HG02943 (cell line): ENCODE measurements at regions not wholly inside any gene's neighbourhood (a gene's known extent, or its start where the extent isn't known, plus 50 kb on each side); places are given as distances from the start of the nearest gene placed in this dataset.

Experiments used
- ATAC-seq: cut with Tn5 transposase; IDR thresholded peaks from one replicate; pipeline ENCODE4 v1.9.1; 2021; ENCODE audit warnings: mild to moderate bottlenecking, low read depth, moderate library complexity; ENCODE audit not compliant: unreplicated experiment

DNA sequence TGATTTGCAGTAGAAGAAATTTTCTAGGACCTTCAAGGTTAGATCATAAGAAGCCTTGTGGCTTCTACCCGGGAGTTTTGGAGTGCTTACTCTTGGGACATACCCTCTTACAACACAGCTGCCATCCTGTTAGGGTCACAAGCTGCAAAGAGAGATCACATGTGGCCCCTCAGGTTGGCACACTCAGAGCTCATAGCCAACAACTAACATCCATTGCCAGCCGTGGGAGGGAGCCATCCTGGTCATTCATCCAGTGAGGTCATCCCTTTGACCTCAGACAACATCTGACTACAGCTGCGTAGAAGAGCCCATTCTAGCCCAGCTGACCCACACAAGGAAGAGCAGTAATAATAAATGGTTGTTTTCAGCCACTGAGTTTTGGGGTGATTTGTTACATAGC, 76.9 kb upstream of the NABP1 start:
- ATAC-seq = no peak

DNA sequence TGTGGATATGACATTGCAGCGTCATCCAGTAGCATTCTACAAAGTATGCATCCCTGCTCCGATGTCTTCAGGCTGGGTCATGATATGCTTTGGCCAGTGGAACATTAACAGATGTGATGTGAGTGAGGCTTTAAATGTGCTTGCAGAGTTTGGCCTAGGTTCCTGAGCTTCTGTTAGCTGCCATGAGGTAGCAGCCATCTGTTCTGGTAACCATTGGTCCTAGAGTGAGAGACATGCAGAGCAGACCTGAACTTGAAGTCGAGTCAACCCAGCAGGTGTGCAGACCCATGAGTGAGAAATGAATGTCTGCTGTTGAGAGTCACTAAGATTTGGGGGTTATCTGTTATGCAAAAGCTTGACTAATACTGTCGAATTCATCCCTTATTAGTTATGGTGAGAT, 73.8 kb upstream of the NABP1 start:
- ATAC-seq = no peak

DNA sequence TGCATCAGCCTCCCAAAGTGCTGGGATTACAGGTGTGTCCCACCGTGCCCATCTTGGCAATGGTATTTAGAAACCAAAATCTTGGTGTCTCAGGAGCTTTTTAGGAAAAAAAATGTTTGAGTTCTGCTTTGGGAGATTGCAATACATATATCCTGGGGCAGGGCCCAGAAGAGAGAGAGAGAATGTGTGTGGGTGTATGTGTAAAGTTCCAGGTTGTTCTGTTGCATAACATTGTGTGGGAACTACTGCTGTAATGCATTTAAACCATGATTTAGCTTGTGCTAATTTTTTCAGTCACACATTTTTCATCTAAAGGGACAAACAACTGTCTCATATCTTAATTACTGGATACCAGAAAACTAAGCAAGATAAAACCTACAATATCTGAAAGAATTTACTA, 70.8 kb upstream of the NABP1 start:
- no peak for ATAC-seq

DNA sequence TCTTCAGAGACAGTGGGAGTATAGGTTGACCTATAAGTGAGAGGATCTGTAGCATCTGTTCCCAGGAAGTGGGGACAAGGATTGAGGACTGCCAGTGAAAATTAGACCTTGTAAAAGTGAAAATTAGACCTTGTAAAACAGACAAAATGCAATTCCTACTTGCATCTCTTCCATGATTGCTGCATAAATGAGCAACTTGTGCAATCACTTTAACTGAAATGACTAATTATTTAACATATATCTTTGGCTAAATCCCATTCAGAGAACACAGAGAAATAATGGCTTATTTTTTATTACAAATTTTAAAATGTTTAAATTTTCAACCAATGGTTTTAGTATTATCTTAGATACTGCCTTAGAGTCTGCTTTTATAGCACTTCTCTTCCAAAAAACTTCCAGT, 67.2 kb upstream of the NABP1 start:
- no peak for ATAC-seq

DNA sequence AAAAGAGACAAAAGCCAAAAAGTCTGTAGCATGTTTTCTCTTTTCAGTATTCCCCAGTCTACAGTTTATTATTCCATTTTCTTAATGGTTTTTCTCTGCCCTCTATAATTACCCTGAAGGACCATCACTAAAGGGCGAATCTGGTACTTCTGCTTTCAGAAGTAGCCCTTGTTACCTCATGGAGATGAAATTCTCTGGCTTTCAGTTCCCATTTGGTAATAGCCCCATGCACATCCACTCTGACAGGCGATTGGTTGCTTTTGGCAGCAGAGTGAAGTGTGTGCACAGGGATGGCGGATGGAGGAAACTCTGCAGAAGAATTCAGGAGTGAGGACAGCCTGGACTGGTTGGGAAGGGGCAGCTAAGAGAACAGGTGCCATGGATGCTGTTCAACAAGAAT, 66.3 kb upstream of the NABP1 start:
- ATAC-seq = peak; percentile 99

DNA sequence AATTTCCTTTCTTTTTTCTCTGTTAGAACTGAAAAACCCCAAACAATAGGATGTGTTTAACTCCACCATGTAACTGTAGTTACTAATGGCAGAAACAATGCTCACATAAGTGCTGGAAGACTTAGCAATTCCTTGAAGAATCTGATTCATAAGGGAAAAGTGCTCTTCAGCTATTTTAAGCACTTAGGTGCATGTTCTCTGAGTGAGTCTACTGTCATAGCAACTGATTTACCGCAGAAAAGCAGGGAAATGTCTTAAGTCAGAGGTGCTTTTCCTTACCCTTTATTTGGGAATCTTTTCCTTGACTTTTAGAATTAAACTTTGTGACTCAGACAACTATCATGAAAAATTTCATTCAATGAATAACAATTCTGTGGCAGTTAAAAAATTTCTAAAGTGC, 65.4 kb upstream of the NABP1 start:
- no peak for ATAC-seq

DNA sequence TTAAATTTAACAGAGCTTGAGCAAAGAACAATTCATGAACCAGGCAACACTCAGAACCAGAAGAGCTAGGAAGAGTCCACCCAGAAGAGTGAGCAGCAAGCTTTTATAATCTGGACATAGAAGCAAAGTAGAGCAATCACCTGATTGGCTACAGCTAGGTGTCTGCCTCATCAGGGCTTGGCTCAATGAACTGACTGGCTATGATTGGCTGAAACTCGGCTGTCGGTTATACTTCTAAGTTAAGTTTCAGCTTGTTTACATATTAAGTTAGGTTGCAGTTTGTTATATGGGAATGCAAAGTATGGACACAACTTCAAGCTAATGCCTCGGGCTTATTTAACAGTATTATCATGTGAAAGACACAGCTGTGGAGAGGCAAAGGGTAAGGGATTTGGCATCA, 63.2 kb upstream of the NABP1 start:
- ATAC-seq = no peak

DNA sequence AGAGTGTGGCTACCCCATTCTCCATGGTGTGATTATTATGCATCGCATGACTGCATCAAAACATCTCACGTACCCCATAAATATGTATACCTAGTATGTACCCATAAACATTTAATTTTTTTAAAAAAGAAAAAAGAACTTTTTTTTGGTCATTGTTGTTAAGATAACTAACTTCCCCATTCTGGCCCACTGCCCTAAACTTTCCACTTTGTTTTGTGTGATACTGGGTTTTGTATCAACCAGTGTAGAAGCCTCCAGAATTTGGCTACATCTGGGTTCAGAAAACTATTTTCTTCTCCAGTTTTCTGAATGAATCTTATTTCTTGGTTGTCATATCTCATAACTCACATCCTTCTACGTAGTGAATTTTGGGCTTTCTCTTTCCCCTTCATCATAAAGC, 62.3 kb upstream of the NABP1 start:
- no peak for ATAC-seq

DNA sequence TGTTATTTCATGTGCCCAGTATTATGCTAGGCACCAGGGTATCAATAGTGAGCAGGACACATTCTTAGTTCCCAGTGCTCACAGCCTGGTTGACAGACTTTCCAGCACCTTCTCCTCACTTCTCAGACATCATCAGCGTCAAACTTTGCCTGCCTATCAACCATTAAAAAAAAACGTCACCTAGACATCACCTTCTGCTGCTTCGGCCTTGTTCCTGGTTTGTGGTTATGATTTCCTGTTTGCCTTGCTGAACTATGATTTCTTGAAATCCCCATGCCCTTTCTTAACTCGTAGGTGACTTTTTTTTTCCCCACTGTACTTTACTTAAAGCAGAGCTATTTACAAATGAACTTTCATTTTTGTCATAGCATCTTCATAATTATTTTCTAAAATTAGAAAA, 60.4 kb upstream of the NABP1 start:
- peak; percentile 92 for ATAC-seq

DNA sequence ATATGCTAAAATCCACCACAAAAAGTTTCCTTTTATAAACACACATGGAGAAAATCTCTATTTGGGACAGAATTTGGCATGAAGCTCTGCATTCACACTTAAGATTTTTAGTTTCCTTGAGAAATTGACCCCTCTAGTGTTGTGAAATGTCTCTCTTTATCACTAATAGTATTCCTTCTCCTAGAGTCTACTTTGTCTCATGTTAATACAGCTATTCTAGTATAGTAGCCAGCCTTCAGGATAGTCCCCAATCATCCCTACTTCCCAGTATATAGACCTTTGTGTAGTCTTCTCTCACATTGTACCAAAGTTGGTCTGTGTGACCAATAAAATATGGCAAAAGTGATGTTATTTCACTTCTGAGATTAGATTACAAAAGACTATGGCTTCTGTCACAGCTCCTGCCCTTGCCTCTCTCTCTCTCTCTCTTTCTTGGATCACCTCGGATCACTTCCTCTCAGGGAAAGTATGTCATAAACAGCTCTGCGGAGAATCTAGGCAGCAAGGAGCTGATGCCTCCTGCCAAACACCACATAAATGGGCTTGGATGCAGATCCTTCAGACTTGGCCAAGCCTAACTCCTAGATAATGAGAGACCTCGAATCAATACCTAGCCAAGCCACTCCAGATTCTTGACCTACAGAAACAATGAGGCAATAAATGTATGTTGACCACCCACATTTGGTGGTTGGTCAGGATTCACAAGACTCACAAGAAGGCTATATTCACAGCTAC, 59.7 kb upstream of the NABP1 start:
- ATAC-seq = no peak

DNA sequence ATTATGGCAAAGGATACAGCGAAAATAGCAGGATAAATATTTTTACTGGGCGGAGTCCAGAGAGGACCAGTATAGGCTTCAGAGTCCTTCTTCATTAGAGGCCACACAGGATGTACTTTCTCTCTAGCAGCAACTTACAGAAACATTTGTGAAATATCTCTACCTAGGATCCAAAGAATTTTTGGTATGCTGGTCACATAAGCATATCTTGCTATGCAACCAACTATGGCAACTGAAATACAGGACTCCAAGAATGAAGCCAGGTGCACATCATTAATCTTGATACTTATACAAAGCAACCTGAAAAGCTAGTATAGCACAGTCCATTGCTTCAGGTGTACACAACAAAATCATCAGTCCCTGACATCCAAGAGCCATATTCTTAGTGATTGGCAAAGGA, 59.1 kb upstream of the NABP1 start:
- no peak for ATAC-seq

DNA sequence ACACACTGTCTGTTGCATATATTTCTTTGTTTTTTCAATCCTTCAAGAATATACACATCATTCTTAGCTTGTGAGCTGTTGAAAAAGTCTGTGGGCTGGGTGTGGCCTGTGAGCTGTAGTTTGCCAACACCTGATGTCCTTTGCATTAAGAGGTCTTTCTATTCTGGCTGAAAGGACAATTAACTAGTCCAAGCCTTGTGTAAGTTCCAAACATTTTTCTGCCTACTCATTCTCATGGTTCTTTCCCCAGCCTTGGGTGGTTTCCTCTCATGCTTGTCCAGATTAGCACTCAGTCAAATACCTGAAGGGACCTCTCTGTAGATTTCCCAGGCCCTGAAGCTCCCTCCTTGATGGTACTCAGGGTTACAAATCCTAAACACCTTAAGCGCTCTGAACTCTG, 57.8 kb upstream of the NABP1 start:
- ATAC-seq = no peak

DNA sequence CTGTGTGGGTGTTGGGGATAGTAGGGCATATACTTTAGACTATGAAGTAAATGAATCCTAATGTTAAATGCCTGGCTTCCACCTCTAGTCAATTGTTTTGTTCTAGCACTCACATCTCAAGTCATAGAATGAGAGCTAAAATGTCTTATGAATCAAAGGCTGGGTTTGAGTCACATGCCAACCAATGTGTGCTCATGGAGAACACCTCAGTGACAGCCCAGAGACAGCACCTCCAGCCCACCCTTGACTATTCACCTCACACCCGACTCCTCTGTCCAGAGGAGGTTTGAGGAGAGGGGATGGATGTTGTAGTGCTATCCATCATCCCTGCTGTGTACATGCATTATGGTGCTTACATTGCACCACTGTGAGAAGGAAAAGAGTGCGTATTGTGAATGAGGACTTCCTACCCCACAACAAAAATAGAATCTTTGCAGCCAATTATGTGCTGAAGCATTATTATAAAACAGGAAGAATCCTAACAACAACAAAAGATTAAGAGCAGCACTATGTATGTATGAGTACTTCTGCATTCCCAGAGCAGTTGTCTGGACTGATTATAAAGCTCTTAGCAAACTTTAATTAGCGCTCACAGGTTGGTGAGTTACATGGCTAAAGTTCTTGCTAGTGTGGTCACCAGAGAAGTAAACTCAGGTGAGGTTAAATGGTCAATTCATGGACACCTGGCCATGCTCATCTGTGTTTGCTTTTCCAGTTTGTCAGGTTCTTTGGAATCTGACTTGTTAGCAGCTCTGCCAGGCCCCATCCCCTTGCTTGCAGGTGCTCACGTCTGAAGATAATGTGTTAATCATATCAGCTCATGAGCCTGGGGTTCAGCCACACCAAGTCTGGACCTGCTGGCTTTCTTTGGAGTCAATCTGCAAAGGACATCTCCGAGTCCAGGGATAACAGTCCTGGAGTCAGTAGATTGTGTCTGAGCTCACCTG, 55.3 kb upstream of the NABP1 start:
- ATAC-seq = no peak

DNA sequence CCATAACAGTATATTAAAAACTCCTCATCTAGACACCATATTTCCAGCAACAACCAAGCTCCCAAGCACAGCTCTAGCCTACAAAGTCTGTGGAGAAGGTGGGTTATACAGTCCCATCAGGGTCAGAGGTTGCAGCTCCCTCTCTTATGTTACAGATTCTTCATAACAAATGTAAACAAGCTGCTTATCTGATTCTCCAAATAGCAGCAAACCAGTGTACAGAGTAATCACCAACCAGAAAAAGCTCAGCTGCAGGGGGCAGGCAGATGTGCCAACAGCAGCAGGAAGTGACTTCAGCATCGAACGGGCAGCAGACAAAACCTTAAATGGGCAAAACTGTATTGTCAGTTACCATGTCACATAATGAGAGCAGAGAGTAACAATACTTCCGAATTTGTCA, 52.9 kb upstream of the NABP1 start:
- ATAC-seq = peak; percentile 81

DNA sequence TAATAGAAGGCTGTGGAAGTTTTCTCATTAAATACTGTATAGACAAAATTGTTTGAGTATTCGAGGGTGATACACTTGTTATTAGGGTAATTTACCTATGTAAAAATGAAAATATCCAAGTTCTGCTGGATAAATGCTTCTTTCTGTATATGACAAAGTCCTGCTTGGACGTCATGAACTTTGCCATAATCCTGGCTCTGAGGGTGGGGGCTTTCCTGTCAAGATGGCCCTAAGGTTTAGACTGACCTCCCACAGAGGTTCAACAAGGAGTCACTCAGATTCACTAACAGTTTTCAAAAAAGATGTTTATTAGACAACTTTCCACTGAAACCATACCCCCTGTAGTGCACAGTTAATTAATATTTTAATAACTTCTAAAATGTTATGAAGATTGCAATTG, 52.5 kb upstream of the NABP1 start:
- no peak for ATAC-seq

DNA sequence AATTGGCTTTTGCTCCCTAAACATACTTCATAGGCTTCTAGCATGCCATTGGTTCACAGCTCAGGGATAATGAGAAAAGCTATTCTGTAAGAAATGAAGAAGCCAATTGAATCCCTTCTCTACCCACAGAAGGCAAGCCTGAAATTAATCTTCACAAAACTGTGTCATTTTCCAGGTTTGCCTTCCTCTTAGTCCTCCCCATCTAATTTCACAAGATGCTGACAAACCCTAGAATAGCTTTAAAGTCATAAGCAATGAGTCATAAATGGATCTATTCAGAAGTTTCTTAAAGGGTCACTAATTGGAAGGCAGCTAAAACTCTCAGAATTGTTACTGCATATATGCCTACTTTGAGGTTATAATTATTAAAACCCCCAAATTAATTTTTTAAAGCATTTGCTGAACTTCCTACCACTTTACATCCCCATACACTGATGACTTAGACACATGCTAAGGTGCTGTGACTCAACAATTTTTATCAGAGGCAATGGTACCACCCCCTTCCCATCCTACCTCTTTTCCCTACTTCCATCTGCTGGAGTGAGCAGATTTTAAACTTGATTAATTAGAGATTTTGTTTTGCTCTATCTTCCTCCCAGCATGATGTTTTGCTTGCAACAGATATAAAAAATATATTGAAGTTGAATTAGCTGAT, 51.3 kb upstream of the NABP1 start:
- ATAC-seq = no peak

DNA sequence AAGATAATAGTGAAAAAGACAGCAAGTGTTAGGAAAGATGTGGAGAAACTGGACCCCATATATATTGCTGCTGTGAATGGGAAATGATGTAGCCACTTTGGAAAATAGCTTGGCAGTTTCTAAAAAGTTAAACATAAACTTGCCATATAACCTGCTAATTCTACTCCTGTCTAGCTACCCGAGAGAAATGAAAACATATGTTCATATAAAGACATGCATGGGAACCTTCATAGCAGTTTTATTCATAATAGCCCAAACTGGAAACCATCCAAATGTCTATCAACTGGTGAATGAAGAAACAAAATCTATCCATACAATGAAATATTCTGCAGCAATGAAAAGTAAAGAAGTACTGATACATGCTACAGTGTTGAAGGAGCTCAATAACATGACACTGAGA, 50.4 kb upstream of the NABP1 start:
- ATAC-seq = no peak
